ENCODE measurements at regions not wholly inside any gene's neighbourhood (a gene's known extent, or its start where the extent isn't known, plus 50 kb on each side); places are given as distances from the start of the nearest gene placed in this dataset.
A peak's percentile ranks its signal among the peaks of the same experiment; 100 is the strongest.

GRCh38 chr1:229203030-229203751 lies 67.7 kb upstream of the RAB4A start:
- TF ChIP-seq EZH2 (IDR thresholded peaks at IDR 0.05; ENCODE audit: low read depth): no peak
- no peak for TF ChIP-seq CTCF (conservative IDR thresholded peaks at IDR 0.05)
- no peaks in the 10 kb centered on the region for H3F3A ChIP-seq (ENCODE audit: insufficient read depth, low read depth)
- intact Hi-C loops (cut with micrococcal nuclease; ENCODE audit: unreplicated experiment): no loop called here
- H4K20me1 ChIP-seq (ENCODE audit: insufficient read depth): no peaks in the 10 kb centered on the region
- H3K9me3 ChIP-seq (ENCODE audit: insufficient read depth, low read depth): peaks cover 6% of the 10 kb centered on the region; the same call in 1 of the 2 replicates
- CTCF ChIA-PET: no interaction called here
- BruUV-seq (replicated peaks): no TSS peak
- H3K79me2 ChIP-seq (ENCODE audit: low read depth): no peaks in the 10 kb centered on the region
- POLR2A ChIA-PET (ENCODE audit: unreplicated experiment): no interaction called here
- H3K27me3 ChIP-seq (ENCODE audit: insufficient read depth, low read depth): peaks cover 67% of the 10 kb centered on the region
- no peak overlapping the region for H3K27ac ChIP-seq
- no peak overlapping the region for H3K4me3 ChIP-seq
- H2AFZ ChIP-seq: no peak overlapping the region
- H3K36me3 ChIP-seq (ENCODE audit: low read depth): no peaks in the 10 kb centered on the region
- no peaks in the 10 kb centered on the region for H3K9me2 ChIP-seq (ENCODE audit: insufficient read depth)
- H3K4me1 ChIP-seq (replicated peaks; ENCODE audit: insufficient read depth): peaks cover 17% of the 10 kb centered on the region
- peak; percentile 6 to 54 for DNase-seq
- H3K4me2 ChIP-seq: no peak overlapping the region

- CTCF ChIA-PET: no interaction called here
These were observed 66.8 kb upstream of the RAB4A start for GRCh38 chr1:229203991-229204632.

More at GRCh38 chr1:229203991-229204632, 66.8 kb upstream of the RAB4A start:
- Histone ChIP-seq H3K4me3 (no peak overlapping the region), H3K79me2 (ENCODE audit: low read depth) (no peaks in the 10 kb centered on the region), H4K20me1 (ENCODE audit: insufficient read depth) (no peaks in the 10 kb centered on the region), H3K27ac (no peak overlapping the region), H3K4me2 (no peak overlapping the region), H3K27me3 (ENCODE audit: insufficient read depth, low read depth) (peaks cover 74% of the 10 kb centered on the region), H3K4me1 (replicated peaks; ENCODE audit: insufficient read depth) (peaks cover 13% of the 10 kb centered on the region), H2AFZ (no peak overlapping the region), H3F3A (ENCODE audit: insufficient read depth, low read depth) (no peaks in the 10 kb centered on the region), H3K9me2 (ENCODE audit: insufficient read depth) (no peaks in the 10 kb centered on the region), H3K9me3 (ENCODE audit: insufficient read depth, low read depth) (peaks cover 6% of the 10 kb centered on the region; the same call in 1 of the 2 replicates), H3K36me3 (ENCODE audit: low read depth) (no peaks in the 10 kb centered on the region)
- no peak for TF ChIP-seq EZH2 (IDR thresholded peaks at IDR 0.05; ENCODE audit: low read depth)
- no peak for TF ChIP-seq CTCF (conservative IDR thresholded peaks at IDR 0.05)
- POLR2A ChIA-PET (ENCODE audit: unreplicated experiment): no interaction called here
- no TSS peak for BruUV-seq (replicated peaks)
- no peak for DNase-seq
- intact Hi-C loops (cut with micrococcal nuclease; ENCODE audit: unreplicated experiment): no loop called here

Data from PC-9 (cell line).